H1 (cell line): ENCODE measurements at regions not wholly inside any gene's neighbourhood (a gene's known extent, or its start where the extent isn't known, plus 50 kb on each side); places are given as distances from the start of the nearest gene placed in this dataset.

ENCODE experiments used
- BRCA1 ChIP-seq: IDR thresholded peaks from 2 replicates; pipeline ENCODE4 v1.6.1; 2012; ENCODE audit warnings: low read depth, low read length, improper control_type of control experiment
- CBX5 ChIP-seq: fragments of 300-800, 300-1000 bp; sonication (generic); IDR thresholded peaks from 2 replicates; pipeline ENCODE4 v1.7.1; 2016; ENCODE audit warnings: antibody characterized with exemption, low read length, low read depth
- EP300 ChIP-seq, 2 experiments: IDR thresholded peaks; 1 replicate in 1 of 2; 2 replicates in 1 of 2; pipeline ENCODE4 v1.6.1; 2011 to 2012; ENCODE audit warnings: low read depth in 2 of 2, low read length in 2 of 2, mild to moderate bottlenecking in 2 of 2, borderline replicate concordance in 1 of 2, inconsistent platforms in 1 of 2, moderate library complexity in 1 of 2
- JUND ChIP-seq: IDR thresholded peaks from 2 replicates; pipeline ENCODE4 v1.6.1; 2011; ENCODE audit warnings: mild to moderate bottlenecking, improper control_type of control experiment, low read length
- PHF8 ChIP-seq: fragments of 200-600 bp; sonication (generic); conservative IDR thresholded peaks from 2 replicates; pipeline ENCODE4 v1.7.1; 2012; ENCODE audit warnings: low read depth, mild to moderate bottlenecking, inconsistent platforms, low read length, moderate library complexity
- SAP30 ChIP-seq: fragments of 300-600 bp; sonication (generic); IDR thresholded peaks from 2 replicates; pipeline ENCODE4 v1.7.1; 2012; ENCODE audit warnings: low read length, moderate library complexity, mild to moderate bottlenecking, inconsistent platforms; ENCODE audit not compliant: insufficient read depth, insufficient replicate concordance
- SIN3A ChIP-seq, 2 experiments: IDR thresholded peaks in 1 of 2; conservative IDR thresholded peaks in 1 of 2; 2 replicates each; pipeline ENCODE4 v1.6.1; 2011 to 2012; ENCODE audit warnings: low read length in 2 of 2, improper control_type of control experiment in 1 of 2, low read depth in 1 of 2, mild to moderate bottlenecking in 1 of 2
- SUZ12 ChIP-seq: fragments of 200-600 bp; sonication (generic); IDR thresholded peaks from 2 replicates; pipeline ENCODE4 v1.6.1; 2012; ENCODE audit warnings: mild to moderate bottlenecking, inconsistent platforms, low read length, moderate library complexity, mixed read lengths
- TAF7 ChIP-seq: optimal IDR thresholded peaks from 2 replicates; pipeline ENCODE3; 2011; ENCODE audit warnings: low read depth, mild to moderate bottlenecking, inconsistent platforms, low read length, moderate library complexity, borderline replicate concordance
- TF ChIP-seq, protein P1 (sequence below): fragments of 300-600 bp; sonication (generic); IDR thresholded peaks from 2 replicates; pipeline ENCODE4 v1.7.1; 2012; ENCODE audit warnings: low read length, moderate library complexity, mild to moderate bottlenecking, inconsistent platforms; ENCODE audit not compliant: insufficient replicate concordance

DNA sequence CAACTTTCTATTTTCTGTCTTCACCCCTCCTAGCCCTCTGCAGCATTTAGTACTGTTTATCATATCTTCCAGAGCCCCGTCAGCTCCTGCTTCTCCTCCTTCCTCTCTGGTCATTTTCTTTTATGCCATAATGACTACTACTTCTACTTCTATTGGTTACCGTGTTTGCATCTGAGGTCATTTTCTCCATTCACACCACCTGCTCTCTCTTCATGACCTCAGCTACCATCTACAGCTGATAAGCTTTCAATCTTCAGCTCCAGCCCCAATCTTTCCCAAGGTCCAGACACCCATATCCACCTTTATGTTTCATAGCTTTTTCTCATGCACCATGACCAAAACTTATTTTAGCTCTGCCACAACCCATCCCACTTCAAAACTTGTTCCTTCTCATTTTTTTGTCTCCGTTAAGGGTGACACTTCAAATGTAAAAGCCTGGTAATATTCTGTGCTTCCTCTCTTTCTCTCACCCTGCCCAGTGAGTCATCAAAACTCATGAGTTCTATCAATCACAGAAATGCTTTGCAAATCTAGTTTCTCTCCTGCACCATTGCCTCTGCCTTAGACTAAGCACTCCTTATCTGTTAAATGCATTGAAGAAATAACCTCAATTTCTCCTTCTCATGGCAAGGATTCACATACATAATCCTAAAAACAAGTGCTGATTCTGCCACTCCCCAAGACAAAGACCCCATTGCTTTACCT, 71.3 kb upstream of the IQCM start (continued):
- TF ChIP-seq, protein P1, sequence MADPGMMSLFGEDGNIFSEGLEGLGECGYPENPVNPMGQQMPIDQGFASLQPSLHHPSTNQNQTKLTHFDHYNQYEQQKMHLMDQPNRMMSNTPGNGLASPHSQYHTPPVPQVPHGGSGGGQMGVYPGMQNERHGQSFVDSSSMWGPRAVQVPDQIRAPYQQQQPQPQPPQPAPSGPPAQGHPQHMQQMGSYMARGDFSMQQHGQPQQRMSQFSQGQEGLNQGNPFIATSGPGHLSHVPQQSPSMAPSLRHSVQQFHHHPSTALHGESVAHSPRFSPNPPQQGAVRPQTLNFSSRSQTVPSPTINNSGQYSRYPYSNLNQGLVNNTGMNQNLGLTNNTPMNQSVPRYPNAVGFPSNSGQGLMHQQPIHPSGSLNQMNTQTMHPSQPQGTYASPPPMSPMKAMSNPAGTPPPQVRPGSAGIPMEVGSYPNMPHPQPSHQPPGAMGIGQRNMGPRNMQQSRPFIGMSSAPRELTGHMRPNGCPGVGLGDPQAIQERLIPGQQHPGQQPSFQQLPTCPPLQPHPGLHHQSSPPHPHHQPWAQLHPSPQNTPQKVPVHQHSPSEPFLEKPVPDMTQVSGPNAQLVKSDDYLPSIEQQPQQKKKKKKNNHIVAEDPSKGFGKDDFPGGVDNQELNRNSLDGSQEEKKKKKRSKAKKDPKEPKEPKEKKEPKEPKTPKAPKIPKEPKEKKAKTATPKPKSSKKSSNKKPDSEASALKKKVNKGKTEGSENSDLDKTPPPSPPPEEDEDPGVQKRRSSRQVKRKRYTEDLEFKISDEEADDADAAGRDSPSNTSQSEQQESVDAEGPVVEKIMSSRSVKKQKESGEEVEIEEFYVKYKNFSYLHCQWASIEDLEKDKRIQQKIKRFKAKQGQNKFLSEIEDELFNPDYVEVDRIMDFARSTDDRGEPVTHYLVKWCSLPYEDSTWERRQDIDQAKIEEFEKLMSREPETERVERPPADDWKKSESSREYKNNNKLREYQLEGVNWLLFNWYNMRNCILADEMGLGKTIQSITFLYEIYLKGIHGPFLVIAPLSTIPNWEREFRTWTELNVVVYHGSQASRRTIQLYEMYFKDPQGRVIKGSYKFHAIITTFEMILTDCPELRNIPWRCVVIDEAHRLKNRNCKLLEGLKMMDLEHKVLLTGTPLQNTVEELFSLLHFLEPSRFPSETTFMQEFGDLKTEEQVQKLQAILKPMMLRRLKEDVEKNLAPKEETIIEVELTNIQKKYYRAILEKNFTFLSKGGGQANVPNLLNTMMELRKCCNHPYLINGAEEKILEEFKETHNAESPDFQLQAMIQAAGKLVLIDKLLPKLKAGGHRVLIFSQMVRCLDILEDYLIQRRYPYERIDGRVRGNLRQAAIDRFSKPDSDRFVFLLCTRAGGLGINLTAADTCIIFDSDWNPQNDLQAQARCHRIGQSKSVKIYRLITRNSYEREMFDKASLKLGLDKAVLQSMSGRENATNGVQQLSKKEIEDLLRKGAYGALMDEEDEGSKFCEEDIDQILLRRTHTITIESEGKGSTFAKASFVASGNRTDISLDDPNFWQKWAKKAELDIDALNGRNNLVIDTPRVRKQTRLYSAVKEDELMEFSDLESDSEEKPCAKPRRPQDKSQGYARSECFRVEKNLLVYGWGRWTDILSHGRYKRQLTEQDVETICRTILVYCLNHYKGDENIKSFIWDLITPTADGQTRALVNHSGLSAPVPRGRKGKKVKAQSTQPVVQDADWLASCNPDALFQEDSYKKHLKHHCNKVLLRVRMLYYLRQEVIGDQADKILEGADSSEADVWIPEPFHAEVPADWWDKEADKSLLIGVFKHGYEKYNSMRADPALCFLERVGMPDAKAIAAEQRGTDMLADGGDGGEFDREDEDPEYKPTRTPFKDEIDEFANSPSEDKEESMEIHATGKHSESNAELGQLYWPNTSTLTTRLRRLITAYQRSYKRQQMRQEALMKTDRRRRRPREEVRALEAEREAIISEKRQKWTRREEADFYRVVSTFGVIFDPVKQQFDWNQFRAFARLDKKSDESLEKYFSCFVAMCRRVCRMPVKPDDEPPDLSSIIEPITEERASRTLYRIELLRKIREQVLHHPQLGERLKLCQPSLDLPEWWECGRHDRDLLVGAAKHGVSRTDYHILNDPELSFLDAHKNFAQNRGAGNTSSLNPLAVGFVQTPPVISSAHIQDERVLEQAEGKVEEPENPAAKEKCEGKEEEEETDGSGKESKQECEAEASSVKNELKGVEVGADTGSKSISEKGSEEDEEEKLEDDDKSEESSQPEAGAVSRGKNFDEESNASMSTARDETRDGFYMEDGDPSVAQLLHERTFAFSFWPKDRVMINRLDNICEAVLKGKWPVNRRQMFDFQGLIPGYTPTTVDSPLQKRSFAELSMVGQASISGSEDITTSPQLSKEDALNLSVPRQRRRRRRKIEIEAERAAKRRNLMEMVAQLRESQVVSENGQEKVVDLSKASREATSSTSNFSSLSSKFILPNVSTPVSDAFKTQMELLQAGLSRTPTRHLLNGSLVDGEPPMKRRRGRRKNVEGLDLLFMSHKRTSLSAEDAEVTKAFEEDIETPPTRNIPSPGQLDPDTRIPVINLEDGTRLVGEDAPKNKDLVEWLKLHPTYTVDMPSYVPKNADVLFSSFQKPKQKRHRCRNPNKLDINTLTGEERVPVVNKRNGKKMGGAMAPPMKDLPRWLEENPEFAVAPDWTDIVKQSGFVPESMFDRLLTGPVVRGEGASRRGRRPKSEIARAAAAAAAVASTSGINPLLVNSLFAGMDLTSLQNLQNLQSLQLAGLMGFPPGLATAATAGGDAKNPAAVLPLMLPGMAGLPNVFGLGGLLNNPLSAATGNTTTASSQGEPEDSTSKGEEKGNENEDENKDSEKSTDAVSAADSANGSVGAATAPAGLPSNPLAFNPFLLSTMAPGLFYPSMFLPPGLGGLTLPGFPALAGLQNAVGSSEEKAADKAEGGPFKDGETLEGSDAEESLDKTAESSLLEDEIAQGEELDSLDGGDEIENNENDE = no peak
- TF ChIP-seq SIN3A (conservative IDR thresholded peaks at IDR 0.05 in 1 of 2, IDR thresholded peaks at IDR 0.05 in 1 of 2; ENCODE audit: low read depth in 1 of 2, low read length in 2 of 2) = no peak
- no peak for TF ChIP-seq BRCA1
- no peak for TF ChIP-seq CBX5
- no peak for TF ChIP-seq JUND
- TF ChIP-seq EP300 (IDR thresholded peaks at IDR 0.05; ENCODE audit: borderline replicate concordance in 1 of 2, low read depth in 2 of 2, low read length in 2 of 2) = no peak
- TF ChIP-seq TAF7 = no peak
- no peak for TF ChIP-seq PHF8
- no peak for TF ChIP-seq SAP30
- TF ChIP-seq SUZ12 = no peak
